Sigmoid colon (tissue), 4 donors: ENCODE measurements at regions not wholly inside any gene's neighbourhood (a gene's known extent, or its start where the extent isn't known, plus 50 kb on each side); places are given as distances from the start of the nearest gene placed in this dataset.

ENCODE experiments used
- POLR2A ChIP-seq, 2 donors: fragments of 450-650 bp; IDR thresholded peaks; one replicate each; pipeline ENCODE4 v1.6.1; 2016; ENCODE audit warnings: antibody characterized with exemption in 2 of 2, mild to moderate bottlenecking in 2 of 2, moderate library complexity in 2 of 2
- POLR2AphosphoS5 ChIP-seq, 4 donors: sonication (generic); formaldehyde crosslinking; IDR thresholded peaks; one replicate each; pipeline ENCODE4 v1.6.1; 2017; ENCODE audit warnings: antibody characterized with exemption in 4 of 4

DNA sequence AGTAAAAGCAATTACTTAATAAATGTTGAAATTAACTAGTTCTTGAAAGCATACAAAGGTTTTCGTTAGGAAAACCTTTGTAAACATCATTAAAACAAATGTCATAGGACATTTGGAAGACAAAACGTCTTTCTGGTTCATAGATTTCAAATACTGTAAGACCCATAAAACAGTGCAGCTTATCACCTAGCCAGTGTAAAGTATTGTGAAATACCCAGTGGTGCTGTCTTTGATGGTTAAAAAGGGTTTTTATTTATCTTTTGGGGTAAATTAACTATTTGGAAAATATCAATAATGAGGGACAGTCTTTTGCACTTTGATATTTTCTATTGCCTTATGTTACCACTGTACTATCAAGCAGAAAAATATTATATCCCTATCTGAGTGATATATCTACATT lies 120.0 kb upstream of the FAM98A start:
- no peak for TF ChIP-seq POLR2AphosphoS5 (IDR thresholded peaks at IDR 0.05)
- no peak for TF ChIP-seq POLR2A (IDR thresholded peaks at IDR 0.05)
